Spleen (tissue), 11 donors: ENCODE measurements at regions not wholly inside any gene's neighbourhood (a gene's known extent, or its start where the extent isn't known, plus 50 kb on each side); places are given as distances from the start of the nearest gene placed in this dataset.

Experiments
- DNase-seq: peaks from one replicate; pipeline ENCODE4 v3.0.0-alpha.2; 2020
- H3K27ac ChIP-seq, 8 donors: fragments of 200-600 bp; sonication (generic) in 7 of 8; 1 replicate in 4 of 8; 2 replicates in 4 of 8; pipeline versions ENCODE4 v1.5.0 to v1.8.0; 2016 to 2021; ENCODE audit warnings: inconsistent platforms in 4 of 8, mild to moderate bottlenecking in 4 of 8, moderate library complexity in 1 of 8
- H3K27me3 ChIP-seq, 7 donors: fragments of 200-600 bp; sonication (generic) in 6 of 7; replicated peaks in 1 of 7; 1 replicate in 4 of 7; 2 replicates in 3 of 7; pipeline versions ENCODE4 v1.5.0 to v1.8.0; 2016 to 2021; ENCODE audit warnings: inconsistent platforms in 3 of 7, mild to moderate bottlenecking in 1 of 7
- H3K36me3 ChIP-seq, 6 donors: fragments of 200-600 bp; sonication (generic) in 5 of 6; 1 replicate in 4 of 6; 2 replicates in 2 of 6; pipeline versions ENCODE4 v1.5.0 to v1.8.0; 2016 to 2021; ENCODE audit warnings: inconsistent platforms in 2 of 6
- H3K4me1 ChIP-seq, 6 donors: fragments of 200-600 bp; sonication (generic) in 5 of 6; 1 replicate in 3 of 6; 2 replicates in 3 of 6; pipeline versions ENCODE4 v1.5.0 to v1.8.0; 2016 to 2021; ENCODE audit warnings: inconsistent platforms in 3 of 6
- H3K4me3 ChIP-seq, 8 donors: fragments of 200-600 bp; sonication (generic) in 7 of 8; 1 replicate in 4 of 8; 2 replicates in 4 of 8; pipeline versions ENCODE4 v1.5.0 to v1.8.0; 2016 to 2021; ENCODE audit warnings: inconsistent platforms in 4 of 8, mild to moderate bottlenecking in 4 of 8, moderate library complexity in 2 of 8
- H3K9me3 ChIP-seq, 8 donors: fragments of 200-600 bp; sonication (generic) in 7 of 8; 1 replicate in 4 of 8; 2 replicates in 4 of 8; pipeline versions ENCODE4 v1.5.0 to v1.8.0; 2016 to 2021; ENCODE audit warnings: inconsistent platforms in 4 of 8
- CTCF ChIP-seq, 11 experiments: fragments of 200-600 bp in 7 of 11; fragments of 450-650 bp in 4 of 11; sonication (generic) in 4 of 11; IDR thresholded peaks in 8 of 11; conservative IDR thresholded peaks in 3 of 11; 1 replicate in 7 of 11; 2 replicates in 4 of 11; pipeline versions ENCODE4 v1.4.0 to v1.8.0; 2016 to 2021; ENCODE audit warnings: antibody characterized with exemption in 11 of 11, inconsistent platforms in 4 of 11, mild to moderate bottlenecking in 1 of 11
- POLR2A ChIP-seq, 3 donors: fragments of 450-650 bp; IDR thresholded peaks; one replicate each; pipeline ENCODE4 v1.5.1; 2017; ENCODE audit warnings: antibody characterized with exemption in 3 of 3, mild to moderate bottlenecking in 1 of 3
- POLR2AphosphoS5 ChIP-seq, 3 donors: sonication (generic); formaldehyde crosslinking; IDR thresholded peaks; one replicate each; pipeline ENCODE4 v1.5.1; 2017; ENCODE audit warnings: antibody characterized with exemption in 3 of 3
- WGBS, 5 donors: extraction: QIAGEN DNeasy Blood & Tissue Kit in 3 of 5; methylation state at CpG; one replicate each; pipeline versions ENCODE4 v1.1.5 to v1.1.7; 2013 to 2018; 5-methylcytosine and 5-hydroxymethylcytosine counted together
- intact Hi-C: fragments of 100-400 bp; cut with DNase I; formaldehyde crosslinking; loops from one replicate; pipeline ENCODE4 v1.15.0; 2023; ENCODE audit warnings: low total_unique reads
- donor health status: healthy with polysubstance abuse.
- donor health status: DM: no; HTN: no; CAD: no; lungs with moderate emphysema.
- donor health status: DM: no; HTN: no; CAD: no.
- donor health status: Bipolar disorder and iron deficiency.
- donor health status: healthy.
- donor health status: DM: no; HTN: no; CAD: no.
- donor health status: DM: yes; HTN: yes; CAD: no.

GRCh38 chr2:66264354-66264753 is 170.6 kb upstream of the MEIS1 start:
- Histone ChIP-seq H3K36me3 (no peaks in the 10 kb centered on the region), H3K27me3 (no peaks in the 10 kb centered on the region), H3K9me3 (peaks cover 0 to 2% (median 0%) of the 10 kb centered on the region in 8 donors), H3K4me1 (no peaks in the 10 kb centered on the region), H3K27ac (no peak overlapping the region), H3K4me3 (no peak overlapping the region)
- TF ChIP-seq POLR2AphosphoS5 (IDR thresholded peaks at IDR 0.05): no peak
- TF ChIP-seq POLR2A (IDR thresholded peaks at IDR 0.05): no peak
- TF ChIP-seq CTCF (IDR thresholded peaks at IDR 0.05 in 8 of 11, conservative IDR thresholded peaks at IDR 0.05 in 3 of 11): no peak
- 81 to 92% (median 86%) methylated on average over 3 of the region's 3 CpGs for WGBS, 5 donors
- intact Hi-C loops: no loop called here
- DNase-seq: no peak

GRCh38 chr2:66255867-66256266 is 179.1 kb upstream of the MEIS1 start:
- no peak for DNase-seq
- Histone ChIP-seq H3K27ac (no peak overlapping the region), H3K27me3 (peaks cover 0 to 3% (median 0%) of the 10 kb centered on the region in 7 donors), H3K4me3 (no peak overlapping the region), H3K4me1 (no peaks in the 10 kb centered on the region), H3K9me3 (peaks cover 0 to 2% (median 0%) of the 10 kb centered on the region in 8 donors), H3K36me3 (no peaks in the 10 kb centered on the region)
- intact Hi-C loops: no loop called here
- no peak for TF ChIP-seq POLR2AphosphoS5 (IDR thresholded peaks at IDR 0.05)
- 56 to 80% (median 67%) methylated on average over 3 of the region's 3 CpGs for WGBS, 5 donors

- H3K27me3 ChIP-seq: peaks cover 0 to 3% (median 0%) of the 10 kb centered on the region in 7 donors
Observed at GRCh38 chr2:66255136-66255535, 179.8 kb upstream of the MEIS1 start.

GRCh38 chr2:66253066-66253465 is 181.9 kb upstream of the MEIS1 start:
- H3K4me1 ChIP-seq: no peaks in the 10 kb centered on the region
- 73 to 90% (median 85%) methylated on average over 2 of the region's 2 CpGs for WGBS, 5 donors
- no peaks in the 10 kb centered on the region for H3K9me3 ChIP-seq
- no peak for TF ChIP-seq POLR2AphosphoS5 (IDR thresholded peaks at IDR 0.05)
- TF ChIP-seq CTCF (IDR thresholded peaks at IDR 0.05 in 8 of 11, conservative IDR thresholded peaks at IDR 0.05 in 3 of 11): no peak
- H3K36me3 ChIP-seq: no peaks in the 10 kb centered on the region
- intact Hi-C loops: no loop called here
- no peak overlapping the region for H3K4me3 ChIP-seq
- peaks cover 0 to 3% (median 0%) of the 10 kb centered on the region in 7 donors for H3K27me3 ChIP-seq
- no peak for DNase-seq
- no peak overlapping the region for H3K27ac ChIP-seq

More at GRCh38 chr2:66255136-66255535, 179.8 kb upstream of the MEIS1 start:
- Histone ChIP-seq H3K9me3 (peaks cover 0 to 2% (median 0%) of the 10 kb centered on the region in 8 donors), H3K27ac (no peak overlapping the region), H3K36me3 (no peaks in the 10 kb centered on the region), H3K4me3 (no peak overlapping the region), H3K4me1 (no peaks in the 10 kb centered on the region)
- no peak for DNase-seq
- TF ChIP-seq POLR2A (IDR thresholded peaks at IDR 0.05): no peak
- TF ChIP-seq POLR2AphosphoS5 (IDR thresholded peaks at IDR 0.05): no peak
- no peak for TF ChIP-seq CTCF (IDR thresholded peaks at IDR 0.05 in 8 of 11, conservative IDR thresholded peaks at IDR 0.05 in 3 of 11)
- intact Hi-C loops: no loop called here

GRCh38 chr2:66252109-66252508 is 182.8 kb upstream of the MEIS1 start:
- Histone ChIP-seq H3K4me3 (no peak overlapping the region), H3K9me3 (no peaks in the 10 kb centered on the region), H3K36me3 (no peaks in the 10 kb centered on the region), H3K27me3 (peaks cover 0 to 3% (median 0%) of the 10 kb centered on the region in 7 donors), H3K27ac (no peak overlapping the region), H3K4me1 (no peaks in the 10 kb centered on the region)
- intact Hi-C loops: no loop called here
- no peak for DNase-seq
- no peak for TF ChIP-seq POLR2AphosphoS5 (IDR thresholded peaks at IDR 0.05)
- no peak for TF ChIP-seq CTCF (IDR thresholded peaks at IDR 0.05 in 8 of 11, conservative IDR thresholded peaks at IDR 0.05 in 3 of 11)
- TF ChIP-seq POLR2A (IDR thresholded peaks at IDR 0.05): no peak
- WGBS, 5 donors: 75 to 86% (median 83%) methylated on average over 5 of the region's 5 CpGs
